HG03280 (cell line): ENCODE measurements at regions not wholly inside any gene's neighbourhood (a gene's known extent, or its start where the extent isn't known, plus 50 kb on each side); places are given as distances from the start of the nearest gene placed in this dataset.

Experiments
- ATAC-seq: cut with Tn5 transposase; IDR thresholded peaks from one replicate; pipeline ENCODE4 v1.9.1; 2021; ENCODE audit warnings: mild to moderate bottlenecking, moderate library complexity; ENCODE audit not compliant: unreplicated experiment

GRCh38 chr10:78756604-78757343, 312.0 kb upstream of the ZMIZ1 start:
- ATAC-seq, result no peak

- ATAC-seq, result no peak
These were observed 311.3 kb upstream of the ZMIZ1 start for GRCh38 chr10:78757344-78757925.

- no peak for ATAC-seq
These were observed 310.6 kb upstream of the ZMIZ1 start for GRCh38 chr10:78758176-78758575.

GRCh38 chr10:78759456-78760120, 309.2 kb upstream of the ZMIZ1 start:
- ATAC-seq, result no peak

- no peak for ATAC-seq
These were observed 308.1 kb upstream of the ZMIZ1 start for GRCh38 chr10:78760463-78761310.

DNA sequence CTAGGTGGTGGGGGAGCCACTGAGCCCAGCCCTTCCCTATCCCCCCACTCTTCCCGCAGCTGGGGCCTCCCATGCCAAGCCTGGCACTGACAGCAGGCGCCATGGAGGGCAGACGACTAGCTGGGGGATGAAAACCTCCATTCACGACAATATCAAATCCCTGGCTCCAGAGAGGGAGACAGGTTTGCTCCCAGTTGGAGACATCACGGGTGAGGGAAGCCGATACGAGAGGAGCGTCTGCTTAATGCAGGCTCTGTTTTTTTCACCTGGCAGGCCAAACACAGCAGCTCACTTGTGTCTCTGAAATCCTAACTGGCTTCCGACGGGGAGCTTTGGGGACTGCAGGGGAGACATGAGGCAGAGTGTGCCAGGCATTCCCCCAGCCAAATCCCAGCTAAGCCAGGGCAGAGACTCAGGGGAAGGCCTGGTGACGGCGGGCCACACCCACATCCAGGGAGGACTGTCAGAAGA, 307.4 kb upstream of the ZMIZ1 start:
- ATAC-seq, result no peak

GRCh38 chr10:78762086-78762630, 306.6 kb upstream of the ZMIZ1 start:
- ATAC-seq, result no peak

DNA sequence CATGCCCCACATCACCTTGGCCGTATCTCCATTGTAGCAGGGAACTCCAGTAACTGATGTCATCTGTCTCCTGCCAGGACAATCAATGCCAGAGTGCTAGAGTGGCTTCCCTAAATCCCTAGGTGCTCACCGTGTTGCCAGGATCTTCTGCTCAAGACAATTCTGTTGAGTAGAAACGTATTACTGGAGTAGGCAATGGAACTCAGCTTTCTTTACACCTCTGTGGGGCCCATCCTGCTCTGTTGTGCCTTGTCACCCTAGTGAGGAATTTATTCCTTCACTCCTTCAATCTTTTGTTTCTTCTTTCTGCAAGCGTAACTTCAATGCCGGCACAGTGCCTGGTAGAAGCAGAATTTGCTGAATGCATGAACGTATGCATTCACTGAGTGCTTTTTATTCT, 305.5 kb upstream of the ZMIZ1 start:
- ATAC-seq, result no peak

DNA sequence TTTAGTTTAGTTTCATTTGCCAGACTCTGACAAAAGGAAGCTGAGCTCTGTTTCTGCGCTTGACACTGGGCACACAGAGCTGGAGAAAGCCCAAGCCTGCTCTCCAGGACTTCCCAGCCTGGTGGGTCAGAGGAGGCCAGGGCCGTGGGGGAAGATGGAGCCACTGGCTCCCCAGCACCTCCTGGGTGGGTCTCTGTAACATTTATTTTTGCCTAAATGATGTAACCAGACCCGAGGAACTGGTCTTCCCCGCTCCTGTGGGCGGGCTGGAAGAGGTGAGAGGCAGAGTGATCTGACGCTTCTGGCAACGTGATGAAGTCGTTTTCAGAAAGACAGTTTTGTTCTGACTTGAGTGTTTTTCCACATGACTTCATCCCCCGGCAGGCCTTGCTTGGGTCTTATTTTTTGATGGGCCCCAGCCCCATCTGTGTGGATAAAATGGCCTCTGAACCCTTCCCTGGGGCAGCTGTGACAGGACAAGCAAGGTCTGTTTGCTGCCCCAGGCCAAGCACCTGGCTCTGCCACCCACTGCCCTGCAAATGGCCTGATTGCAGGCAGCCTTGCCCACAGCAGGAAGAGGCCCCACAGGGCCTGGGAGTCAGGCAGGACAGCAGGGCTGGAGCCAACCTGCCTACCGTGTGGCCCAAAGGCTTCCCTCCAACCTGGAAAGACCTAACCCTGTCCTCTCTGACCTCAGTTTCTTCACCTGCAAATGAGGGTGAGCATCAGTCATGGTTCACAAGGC, 304.9 kb upstream of the ZMIZ1 start:
- no peak for ATAC-seq

- no peak for ATAC-seq
These were observed 304.3 kb upstream of the ZMIZ1 start for GRCh38 chr10:78764436-78764835.

DNA sequence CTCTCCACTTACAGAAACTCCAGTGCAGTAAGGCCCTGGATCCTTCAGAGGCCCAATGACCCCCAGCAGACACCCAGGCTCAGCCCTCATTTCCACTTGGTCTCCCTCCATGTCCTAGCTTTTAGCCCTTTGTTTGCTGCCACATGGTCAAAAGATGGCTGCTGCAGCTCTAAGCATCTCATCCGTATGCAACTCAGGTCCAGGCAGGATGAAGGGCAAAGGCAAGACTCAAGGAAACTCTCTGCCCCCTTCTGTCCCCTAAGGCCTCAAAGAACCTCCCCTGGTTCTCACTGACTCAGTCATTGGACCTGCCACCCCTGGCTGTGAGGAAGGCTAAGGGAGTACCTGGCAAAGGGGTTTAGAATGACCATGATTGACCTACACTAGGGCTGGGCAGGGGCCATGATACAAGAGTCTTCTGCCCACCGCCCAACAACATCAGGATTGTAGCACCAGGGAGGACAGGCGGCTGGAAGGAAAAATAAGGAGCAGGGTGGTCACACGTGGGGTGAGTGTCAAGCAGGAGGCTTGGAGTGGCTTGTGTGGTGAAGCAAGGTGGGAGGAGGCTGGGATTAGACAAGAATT, 303.8 kb upstream of the ZMIZ1 start:
- ATAC-seq, result no peak

DNA sequence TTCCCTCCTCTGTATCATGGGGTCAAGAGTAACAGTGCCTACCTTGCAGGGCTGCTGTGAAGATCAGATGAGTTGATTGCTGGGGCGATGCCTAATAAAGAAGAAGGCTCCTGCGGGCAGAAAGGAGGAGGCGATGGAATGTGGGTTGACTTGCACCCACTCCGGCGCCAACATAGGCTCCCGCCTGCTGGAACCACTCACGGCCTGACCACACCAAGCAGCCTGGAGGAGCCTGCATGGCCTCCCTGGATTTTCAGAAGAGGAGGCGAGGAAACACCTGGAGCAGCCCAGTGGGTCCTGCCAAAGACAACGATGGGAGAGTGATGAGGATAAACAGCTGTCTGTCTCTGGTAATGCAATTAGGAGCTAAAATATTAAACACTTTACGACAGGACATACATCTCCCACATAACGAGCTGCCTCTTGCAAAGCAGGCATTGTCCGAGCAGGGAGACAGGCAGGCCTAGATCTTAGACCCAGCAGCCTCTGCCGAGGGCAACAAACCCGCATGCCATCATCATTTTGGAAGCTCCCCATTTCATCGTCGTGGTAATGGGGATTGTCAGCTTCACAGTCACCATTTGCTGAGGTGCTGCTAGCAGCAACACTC, 302.9 kb upstream of the ZMIZ1 start:
- no peak for ATAC-seq

DNA sequence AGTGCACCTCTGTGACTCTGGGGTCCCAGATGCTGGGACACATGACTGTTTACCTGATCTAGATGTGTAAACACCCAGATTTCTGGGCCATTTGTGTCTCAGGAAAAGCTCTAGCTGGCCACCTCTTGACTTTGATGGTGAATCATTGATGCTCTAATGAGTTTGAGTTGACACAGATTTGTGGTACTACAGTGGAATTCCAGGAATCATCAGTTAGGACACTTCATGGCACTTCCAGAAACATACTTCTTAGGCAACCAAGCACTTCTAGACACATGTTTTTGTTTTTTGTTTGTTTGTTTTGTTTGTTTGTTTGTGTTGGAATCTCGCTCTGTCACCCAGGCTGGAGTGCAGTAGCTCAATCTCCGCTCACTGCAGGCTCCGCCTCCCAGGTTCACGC, 302.2 kb upstream of the ZMIZ1 start:
- ATAC-seq, result no peak

DNA sequence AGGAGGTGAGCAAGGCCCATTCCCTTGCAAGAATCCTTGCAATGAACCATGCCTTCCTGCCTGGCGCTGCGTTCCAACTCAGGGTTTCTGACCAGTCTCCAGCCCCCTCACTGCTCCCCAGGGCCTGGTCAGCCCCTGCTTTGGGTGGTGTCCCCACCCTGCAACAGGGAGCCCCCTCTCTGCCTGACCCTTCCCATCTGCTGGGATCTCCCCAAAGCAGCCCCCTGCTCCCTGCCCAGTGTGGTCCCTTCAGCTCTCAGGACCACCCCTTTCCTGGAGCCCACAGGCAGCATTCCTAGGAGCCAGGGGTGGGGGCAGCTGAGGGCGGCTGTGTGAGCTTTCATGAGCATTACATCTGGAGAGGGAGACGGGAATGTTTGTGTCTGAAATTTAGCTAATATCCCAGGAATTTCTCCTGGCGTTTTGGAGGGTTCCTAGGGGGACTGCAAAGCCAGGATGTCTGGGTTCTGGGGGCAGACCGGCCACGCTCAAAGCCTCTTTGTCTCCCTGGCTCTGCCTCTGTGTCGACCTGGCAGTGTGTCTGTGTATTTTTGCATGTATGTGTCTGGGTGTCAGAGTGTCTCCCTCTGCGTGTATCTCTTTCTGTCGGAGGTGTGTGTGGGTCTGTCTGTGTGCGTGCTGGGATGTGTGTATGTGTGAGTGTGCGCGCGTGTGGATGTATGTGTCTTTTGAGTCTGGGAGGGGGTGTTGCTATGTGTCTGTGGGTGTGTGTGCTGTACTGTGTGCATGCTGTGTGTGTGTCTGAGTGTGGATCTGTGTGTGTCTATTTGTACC, 300.5 kb upstream of the ZMIZ1 start:
- no peak for ATAC-seq

DNA sequence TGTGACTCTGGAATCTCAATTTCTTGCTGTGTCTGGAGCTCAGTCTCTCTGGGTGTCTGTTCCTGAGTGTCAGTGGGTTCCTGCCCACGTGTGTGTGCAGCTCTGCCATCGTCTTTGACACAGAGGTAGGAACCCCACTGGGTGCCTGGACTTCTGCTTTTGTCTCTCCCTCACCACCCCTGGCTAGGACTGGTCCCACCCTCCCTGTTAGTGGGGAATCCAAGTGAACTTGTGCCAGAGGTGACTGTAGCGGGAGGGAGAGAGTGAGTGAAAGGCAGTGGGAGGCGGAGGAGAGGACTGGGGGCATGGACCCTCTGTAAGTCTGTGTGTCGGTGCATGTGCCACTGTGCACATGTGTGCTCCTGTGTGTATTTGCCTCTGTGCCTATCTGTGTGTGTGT, 299.9 kb upstream of the ZMIZ1 start:
- no peak for ATAC-seq

GRCh38 chr10:78769526-78769925, 299.2 kb upstream of the ZMIZ1 start:
- ATAC-seq, result no peak

GRCh38 chr10:78770167-78771090, 298.3 kb upstream of the ZMIZ1 start:
- ATAC-seq, result no peak

DNA sequence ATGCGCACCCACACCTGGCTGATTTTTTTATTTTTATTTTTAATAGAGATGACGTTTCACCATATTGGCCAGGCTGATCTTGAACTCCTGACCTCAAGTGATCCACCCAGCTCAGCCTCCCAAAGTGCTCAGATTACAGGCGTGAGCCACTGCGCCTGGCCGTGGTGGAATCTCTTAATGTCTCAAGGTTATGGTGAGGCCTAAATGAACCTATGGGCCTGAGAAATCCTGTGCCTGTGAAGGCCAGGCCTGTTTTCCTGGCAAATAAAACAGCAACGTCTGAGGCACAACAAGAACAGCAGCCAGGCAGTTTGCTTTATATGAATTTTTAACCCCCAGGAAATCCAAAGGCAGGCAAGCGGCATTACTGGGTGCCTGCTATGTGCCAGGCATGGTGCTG, 297.5 kb upstream of the ZMIZ1 start:
- ATAC-seq, result no peak
